SKM-1 (cell line): ENCODE measurements at regions not wholly inside any gene's neighbourhood (a gene's known extent, or its start where the extent isn't known, plus 50 kb on each side); places are given as distances from the start of the nearest gene placed in this dataset.

ENCODE experiments used
- DNase-seq: peaks from one replicate; lab custom pipeline; 2025; ENCODE audit not compliant: unreplicated experiment; lab: John Stamatoyannopoulos, UW

DNA sequence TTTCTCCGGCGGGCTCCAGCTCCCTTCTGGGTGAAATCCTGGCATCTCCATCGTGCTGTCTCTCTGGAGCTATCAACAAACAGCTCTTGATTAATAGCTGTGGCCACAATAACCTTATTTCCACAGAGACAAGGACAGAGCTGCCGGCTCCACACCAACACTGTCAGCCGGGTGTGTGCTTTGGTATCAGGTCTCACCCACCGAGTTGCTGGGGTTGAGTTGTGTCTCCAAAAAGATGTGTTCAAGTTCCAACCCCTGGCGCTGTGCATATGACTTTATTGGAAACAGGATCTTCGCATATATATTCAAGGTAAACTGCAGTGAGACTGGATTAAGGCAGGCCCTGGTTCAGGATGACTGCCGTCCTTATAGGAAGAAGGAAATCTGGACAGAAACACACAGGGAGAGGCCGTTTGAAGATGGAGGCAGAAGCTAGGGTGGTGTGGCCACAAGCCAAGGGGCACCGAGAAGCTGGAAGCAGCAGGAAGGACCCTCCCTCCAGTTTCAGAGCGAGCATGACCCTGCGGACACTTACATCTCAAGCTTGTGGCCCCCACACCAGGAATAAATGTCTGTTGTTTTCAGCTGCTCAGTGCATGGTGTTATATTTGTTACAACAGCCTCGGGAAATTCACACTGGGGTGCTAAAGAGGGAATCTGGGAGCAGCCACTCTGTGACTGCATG is 88.4 kb upstream of the TMPRSS2 start:
- DNase-seq = no peak

DNA sequence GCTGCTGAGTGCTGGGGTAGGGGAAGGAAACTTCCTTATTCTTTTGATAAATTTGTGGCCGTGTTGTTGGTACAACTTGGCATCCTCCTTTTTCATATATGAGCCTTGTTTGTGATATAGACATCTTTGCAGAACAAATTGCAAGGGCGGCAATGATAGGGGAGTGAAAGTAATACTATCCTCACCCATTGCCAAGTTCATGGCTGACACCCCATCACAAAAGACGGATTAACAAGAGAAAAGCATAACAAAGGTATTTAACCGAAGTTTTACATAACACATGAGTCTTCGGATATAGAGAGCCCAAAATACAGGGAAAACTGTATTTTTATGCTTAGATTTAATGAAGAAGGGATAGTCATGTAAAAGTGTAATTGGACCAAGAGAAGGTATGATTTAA is 86.3 kb upstream of the TMPRSS2 start:
- DNase-seq = no peak

DNA sequence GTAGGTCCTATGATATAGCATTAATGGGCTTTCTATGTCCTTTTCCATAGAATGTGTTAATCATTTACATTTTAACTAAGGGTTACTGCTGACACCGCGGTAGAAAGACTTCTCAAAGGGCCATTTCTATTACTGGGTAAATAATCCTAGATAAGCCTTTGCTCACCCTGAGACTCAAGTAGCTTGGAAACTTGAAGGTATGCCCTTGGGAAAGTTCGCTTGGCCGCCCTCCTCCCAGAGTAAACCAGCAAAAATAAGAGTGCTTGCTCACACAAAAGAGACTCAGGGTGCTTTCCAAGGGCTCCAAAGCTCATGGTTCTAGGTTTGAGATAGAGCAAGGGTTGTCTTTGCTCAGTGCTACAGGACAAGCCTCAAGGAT is 85.8 kb upstream of the TMPRSS2 start:
- no peak for DNase-seq

DNA sequence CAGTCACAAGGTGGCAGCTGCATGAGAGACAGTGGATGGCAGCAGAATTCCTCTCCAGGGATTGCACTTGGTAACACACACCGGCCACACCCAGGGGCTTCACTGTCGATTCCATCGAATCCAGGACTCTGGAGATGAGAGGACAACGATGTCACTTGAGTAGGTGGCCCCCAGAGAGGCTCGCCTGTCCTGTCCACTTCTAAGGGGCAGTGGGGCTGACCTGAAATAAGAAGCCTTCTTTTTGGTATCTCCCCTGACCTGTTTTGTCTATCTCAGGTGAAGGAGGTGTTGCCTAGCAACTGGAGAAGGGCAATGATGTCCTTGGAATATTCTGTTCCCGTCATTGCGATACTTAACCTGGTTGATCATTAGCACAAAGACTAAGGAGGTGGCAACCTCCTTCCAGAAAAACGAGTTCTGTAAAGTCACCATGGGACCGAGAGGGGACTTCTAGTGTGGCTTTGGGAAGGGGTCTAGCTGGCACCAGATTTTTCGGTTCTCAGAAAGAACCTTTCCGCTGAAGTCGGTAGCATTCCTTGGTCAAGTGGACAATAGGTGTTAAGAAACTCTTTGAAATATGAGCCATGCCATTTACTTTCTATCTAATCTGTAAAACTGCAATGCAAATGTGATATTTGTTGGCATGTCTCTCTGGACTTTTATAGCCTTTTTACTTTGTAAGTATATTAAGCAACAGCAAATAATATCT is 85.2 kb upstream of the TMPRSS2 start:
- DNase-seq = no peak

DNA sequence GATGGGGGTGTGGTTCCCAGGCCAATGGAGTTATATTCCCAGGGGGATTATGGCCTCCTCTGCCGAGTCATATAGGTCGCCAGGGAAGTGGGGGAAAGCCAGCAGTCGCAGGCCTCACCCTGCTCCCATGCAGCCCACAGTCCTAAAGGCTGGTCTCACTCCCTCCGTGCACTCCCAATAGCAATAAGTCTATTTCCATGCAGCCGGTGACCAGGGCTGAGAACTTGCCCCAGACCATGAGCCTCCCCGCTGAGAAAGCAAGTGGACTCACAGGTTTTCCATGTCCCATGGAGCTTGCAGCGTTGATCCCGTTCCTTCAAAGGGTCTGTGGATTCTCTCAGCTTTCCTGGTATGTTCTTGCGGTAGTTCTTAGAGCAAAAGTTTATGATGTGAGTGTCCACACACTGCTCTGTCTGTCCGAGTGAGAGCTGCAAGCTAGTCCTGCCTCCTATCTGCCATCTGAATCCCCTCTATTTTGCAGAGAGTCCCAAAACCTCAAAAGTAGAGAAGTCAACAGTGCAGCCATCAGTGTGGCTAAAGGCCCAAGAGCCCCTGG is 81.7 kb upstream of the TMPRSS2 start:
- no peak for DNase-seq

- DNase-seq = no peak
Observed at GRCh38 chr21:41589131-41589530, 81.2 kb upstream of the TMPRSS2 start.

GRCh38 chr21:41585199-41585994 is 77.4 kb upstream of the TMPRSS2 start:
- no peak for DNase-seq

- no peak for DNase-seq
Observed at GRCh38 chr21:41584603-41585176, 76.7 kb upstream of the TMPRSS2 start.

- DNase-seq = no peak
Observed at GRCh38 chr21:41583274-41583790, 75.4 kb upstream of the TMPRSS2 start.

GRCh38 chr21:41582866-41583265 is 74.9 kb upstream of the TMPRSS2 start:
- no peak for DNase-seq

DNA sequence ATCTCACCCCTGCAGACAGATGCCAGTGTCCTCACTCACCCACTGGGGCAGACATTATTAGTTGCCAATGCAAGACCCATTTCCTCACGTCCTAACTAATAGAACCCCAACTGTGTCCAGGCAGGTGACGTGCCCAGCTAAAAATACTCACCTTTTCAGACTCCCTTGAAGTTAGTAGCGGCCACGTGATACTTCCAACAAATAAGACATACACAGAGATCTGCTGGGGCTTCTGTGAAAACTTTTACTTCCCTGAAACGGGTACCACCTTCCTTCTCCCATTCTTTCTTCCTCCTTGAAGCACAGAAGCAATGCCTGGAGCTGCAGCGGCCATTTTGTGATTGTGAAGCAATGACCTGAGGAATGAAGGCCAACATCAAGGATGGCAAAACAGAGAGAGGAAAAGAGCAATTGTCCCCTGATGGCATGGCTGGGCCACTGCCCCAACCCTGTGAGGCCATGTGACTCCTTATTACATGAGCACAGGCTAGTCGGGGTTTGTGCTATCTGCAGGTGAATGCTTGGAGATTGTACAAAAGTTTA is 74.4 kb upstream of the TMPRSS2 start:
- no peak for DNase-seq

DNA sequence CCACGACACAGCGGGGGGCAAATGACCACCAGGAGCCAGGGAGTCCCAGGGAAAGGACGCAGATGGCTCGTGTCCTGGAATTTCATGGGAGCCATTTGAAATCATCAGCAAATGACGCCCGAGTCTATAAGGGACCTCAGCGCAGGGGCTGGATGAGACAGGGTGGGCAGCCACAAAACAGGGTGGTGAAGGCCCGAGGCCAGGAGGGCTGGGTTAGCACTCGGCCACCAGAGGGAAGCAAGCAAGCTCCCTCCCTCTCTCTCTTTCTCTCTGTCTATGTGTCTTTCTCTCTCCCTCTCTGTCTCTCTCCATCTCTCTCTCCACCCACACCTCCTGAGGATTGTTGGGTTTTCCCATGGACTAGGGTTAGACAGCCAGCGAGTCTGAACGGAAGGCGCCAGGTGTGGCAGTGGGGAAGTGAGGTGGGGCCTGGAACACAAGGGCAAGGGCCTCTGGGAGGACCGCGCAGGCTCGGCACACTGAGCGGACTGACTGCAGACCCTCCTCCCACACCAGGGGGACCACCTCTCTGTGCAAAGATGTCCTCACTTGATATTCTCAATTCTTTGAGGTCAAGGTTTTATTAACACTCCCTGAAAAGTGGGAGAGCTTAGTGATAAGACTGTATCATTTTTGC is 73.8 kb upstream of the TMPRSS2 start:
- no peak for DNase-seq

DNA sequence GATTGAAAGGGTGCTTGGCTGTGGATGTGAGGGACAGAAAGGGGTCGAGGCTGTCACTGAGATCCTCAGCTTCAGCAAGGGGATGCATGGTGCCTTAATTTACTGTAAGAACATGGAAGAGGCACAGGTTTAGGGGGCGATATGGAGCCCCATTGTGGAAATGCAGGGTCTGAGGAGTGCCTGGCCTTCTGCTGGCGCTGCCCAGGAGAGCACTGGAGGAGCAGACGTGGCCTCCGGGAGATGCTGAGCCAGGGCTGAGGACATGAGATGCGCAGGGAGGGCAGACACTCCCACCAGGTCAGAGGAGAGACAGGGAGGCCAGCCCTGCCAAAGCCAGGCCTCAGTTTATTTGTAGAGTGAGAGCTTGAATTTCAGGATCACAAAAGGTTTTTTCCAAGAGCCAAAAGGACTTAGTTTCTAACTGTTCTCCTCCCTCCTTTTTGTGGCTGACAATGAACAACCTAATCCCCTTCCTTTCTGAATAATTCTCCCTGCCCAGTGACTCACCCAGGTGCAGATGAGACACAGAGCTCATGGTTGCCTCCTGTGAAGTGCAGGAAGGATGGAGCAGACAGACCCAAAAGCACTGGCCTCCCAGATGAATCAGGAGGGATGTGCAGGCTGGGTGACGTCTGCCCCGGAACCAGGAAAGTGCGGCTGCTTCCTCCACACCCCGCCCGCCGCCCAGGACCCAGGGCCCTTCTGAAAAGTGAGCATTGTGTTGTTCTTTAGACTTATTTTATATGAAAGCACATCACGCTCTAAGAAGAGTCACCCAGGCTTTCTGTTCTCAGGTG is 73.0 kb upstream of the TMPRSS2 start:
- DNase-seq = no peak

DNA sequence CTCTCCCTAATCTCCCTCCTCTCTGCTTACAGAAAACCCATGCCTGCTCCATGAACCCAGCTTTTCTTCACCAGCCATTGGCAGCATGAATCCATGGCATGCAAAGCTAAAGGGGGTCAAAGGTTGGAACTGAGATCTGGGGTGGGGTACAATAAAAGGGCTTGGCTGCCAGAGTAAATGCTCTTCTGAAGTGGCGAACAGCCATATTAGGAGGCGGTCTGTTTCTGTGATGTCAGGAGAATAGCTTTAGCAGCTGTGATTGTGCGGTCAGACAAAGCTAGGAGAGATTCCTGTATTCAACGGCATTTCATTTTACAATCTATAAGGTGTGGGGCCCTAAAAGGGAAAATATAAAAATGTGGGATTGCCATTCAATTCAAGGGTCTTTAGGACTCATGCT is 71.7 kb upstream of the TMPRSS2 start:
- no peak for DNase-seq

DNA sequence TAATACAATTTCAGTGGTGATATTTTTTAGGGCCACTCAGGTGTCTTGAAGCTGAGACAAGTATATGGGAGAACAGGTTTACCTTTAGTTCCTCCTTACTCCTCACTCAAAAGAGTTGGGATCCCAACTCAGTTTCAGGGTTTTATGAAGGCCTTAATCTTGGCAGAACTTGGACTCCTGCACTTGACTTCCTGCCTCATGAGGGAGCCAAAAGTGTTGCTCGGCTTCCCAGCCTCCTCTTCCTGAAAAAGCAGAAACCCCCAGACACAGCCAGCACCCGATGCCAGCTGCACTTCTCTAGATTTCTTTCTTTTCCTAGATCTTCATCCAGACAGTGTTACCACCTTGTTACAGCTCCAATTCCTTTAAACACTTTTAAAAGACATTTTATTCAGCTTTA is 70.8 kb upstream of the TMPRSS2 start:
- no peak for DNase-seq

DNA sequence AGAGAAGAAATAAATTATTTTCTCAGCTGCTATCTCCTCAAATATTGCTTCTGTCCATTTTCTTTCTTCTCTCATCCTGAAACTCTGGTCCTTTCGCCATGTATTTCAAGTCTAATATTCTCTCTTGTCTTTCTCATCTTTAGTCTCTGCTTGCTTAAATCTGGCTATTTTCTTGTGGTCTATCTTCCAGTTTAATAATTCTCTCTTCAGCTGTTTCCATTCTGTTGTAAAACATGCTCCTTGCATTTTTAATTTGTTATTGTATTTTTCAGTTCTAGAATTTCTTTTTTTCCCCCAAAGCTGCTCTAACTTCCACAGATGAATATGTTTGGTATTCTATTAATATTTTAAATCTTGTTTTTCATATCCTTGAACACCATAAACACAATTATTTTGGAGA is 70.1 kb upstream of the TMPRSS2 start:
- no peak for DNase-seq

GRCh38 chr21:41576013-41576615 is 68.2 kb upstream of the TMPRSS2 start:
- DNase-seq = no peak

DNA sequence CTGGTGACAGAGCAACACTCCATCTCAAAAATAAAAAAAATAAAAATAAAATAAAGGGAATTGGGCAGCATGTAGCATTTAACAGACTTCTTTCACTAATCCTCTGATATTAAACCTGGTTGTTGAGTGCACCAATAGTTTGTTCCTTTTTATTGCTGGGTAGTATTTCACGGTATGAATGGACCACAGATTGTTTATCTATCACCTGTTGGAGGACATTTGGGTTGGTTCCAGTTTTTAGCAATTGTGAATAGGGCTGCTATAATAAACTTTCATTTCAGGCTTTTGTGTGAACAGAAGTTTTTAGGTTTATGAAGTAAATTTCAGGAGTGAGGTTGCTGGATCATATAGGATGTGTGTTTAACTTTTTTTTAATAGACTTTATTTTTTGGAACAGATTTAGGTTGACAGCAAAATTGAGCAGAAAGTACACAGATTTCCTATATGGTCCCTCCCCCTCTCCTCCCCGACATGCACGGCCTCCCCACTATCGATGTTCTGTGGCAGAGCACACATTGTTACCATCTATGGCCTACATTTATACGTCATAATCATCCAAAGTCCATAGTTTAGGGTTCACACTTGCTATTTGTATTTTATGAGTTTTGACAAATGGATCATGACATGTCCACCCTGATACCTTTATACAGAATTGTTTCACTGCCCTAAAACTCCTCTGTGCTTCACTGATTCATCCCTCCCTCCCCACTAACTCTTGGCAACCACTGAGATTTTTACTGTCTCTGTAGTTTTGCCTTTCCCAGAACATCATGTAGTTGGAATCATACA is 66.1 kb upstream of the TMPRSS2 start:
- no peak for DNase-seq
